ENCODE measurements at regions not wholly inside any gene's neighbourhood (a gene's known extent, or its start where the extent isn't known, plus 50 kb on each side); places are given as distances from the start of the nearest gene placed in this dataset.

DNA sequence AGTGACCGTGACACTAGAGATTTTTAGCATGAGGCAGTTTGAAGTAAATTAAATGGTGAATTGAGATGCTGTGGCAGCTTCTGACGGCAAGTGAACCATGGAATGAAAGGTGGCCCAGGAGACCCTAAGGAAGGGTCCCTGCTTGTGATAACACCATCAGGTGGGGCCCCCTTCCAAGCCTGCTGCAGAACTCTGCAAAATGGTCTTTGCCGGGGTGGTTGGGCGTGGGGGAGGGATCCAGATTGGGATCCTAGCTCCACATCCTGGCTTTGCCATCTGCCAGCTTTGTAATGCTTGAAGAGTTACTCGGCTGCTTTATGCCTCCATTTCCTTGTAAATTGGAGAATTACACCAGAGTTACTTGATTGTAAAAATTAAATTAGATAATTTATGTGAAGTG is 222.6 kb upstream of the NFE2L3 start:
- TF ChIP-seq, protein P1, sequence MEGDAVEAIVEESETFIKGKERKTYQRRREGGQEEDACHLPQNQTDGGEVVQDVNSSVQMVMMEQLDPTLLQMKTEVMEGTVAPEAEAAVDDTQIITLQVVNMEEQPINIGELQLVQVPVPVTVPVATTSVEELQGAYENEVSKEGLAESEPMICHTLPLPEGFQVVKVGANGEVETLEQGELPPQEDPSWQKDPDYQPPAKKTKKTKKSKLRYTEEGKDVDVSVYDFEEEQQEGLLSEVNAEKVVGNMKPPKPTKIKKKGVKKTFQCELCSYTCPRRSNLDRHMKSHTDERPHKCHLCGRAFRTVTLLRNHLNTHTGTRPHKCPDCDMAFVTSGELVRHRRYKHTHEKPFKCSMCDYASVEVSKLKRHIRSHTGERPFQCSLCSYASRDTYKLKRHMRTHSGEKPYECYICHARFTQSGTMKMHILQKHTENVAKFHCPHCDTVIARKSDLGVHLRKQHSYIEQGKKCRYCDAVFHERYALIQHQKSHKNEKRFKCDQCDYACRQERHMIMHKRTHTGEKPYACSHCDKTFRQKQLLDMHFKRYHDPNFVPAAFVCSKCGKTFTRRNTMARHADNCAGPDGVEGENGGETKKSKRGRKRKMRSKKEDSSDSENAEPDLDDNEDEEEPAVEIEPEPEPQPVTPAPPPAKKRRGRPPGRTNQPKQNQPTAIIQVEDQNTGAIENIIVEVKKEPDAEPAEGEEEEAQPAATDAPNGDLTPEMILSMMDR (IDR thresholded peaks at IDR 0.05; ENCODE audit: low read depth, low read length): no peak
- TF ChIP-seq EZH2phosphoT487 (IDR thresholded peaks at IDR 0.05; ENCODE audit: low read depth): no peak

Data from OCI-LY3 (cell line).